H1 (cell line): ENCODE measurements at regions not wholly inside any gene's neighbourhood (a gene's known extent, or its start where the extent isn't known, plus 50 kb on each side); places are given as distances from the start of the nearest gene placed in this dataset.

ENCODE experiments used
- CTCF ChIA-PET: fragments of 300-600 bp; sonication (Branson Sonifier 250); formaldehyde crosslinking; loops from one replicate; lab custom pipeline; 2021; ENCODE audit not compliant: partially characterized antibody; lab: Charles Lee
- POLR2A ChIA-PET: fragments of 300-600 bp; sonication (Branson Sonifier 250); formaldehyde crosslinking; loops from one replicate; lab custom pipeline; 2021; ENCODE audit warnings: inconsistent platforms; ENCODE audit not compliant: partially characterized antibody; lab: Charles Lee
- DNase-seq, 2 experiments: peaks; one replicate each; pipeline versions ENCODE4 v3.0.0 to v3.0.0-alpha.2; 2010 to 2022; ENCODE audit warnings: low spot score in 2 of 2, low read depth in 1 of 2, mixed read lengths in 1 of 2
- FAIRE-seq: peaks from 2 replicates; lab custom pipeline; 2011; peaks lifted over from hg19 to GRCh38; lab: Jason Lieb, UNC
- H2AFZ ChIP-seq: 2 replicates; pipeline ENCODE4 v1.8.1; 2012; ENCODE audit warnings: low read length, inconsistent platforms
- H2AK5ac ChIP-seq: 2 replicates; pipeline ENCODE4 v1.6.1; 2013; ENCODE audit warnings: low read depth, low read length
- H2BK120ac ChIP-seq: replicated peaks from 2 replicates; pipeline ENCODE3; 2013; ENCODE audit warnings: low read depth, low read length, inconsistent platforms
- H2BK12ac ChIP-seq: 2 replicates; pipeline ENCODE4 v1.6.1; 2013; ENCODE audit warnings: low read depth, low read length
- H2BK15ac ChIP-seq: 2 replicates; pipeline ENCODE4 v1.6.1; 2013; ENCODE audit warnings: low read length
- H2BK20ac ChIP-seq: 2 replicates; pipeline ENCODE4 v1.6.1; 2013; ENCODE audit warnings: low read length
- H2BK5ac ChIP-seq: 2 replicates; pipeline ENCODE4 v1.6.1; 2013; ENCODE audit warnings: low read depth, low read length
- H3K14ac ChIP-seq: 2 replicates; pipeline ENCODE4 v1.6.1; 2013; ENCODE audit warnings: inconsistent platforms; ENCODE audit not compliant: insufficient read length
- H3K18ac ChIP-seq: 2 replicates; pipeline ENCODE4 v1.6.1; 2013; ENCODE audit warnings: low read length; ENCODE audit errors: extremely low read depth
- H3K23ac ChIP-seq: 2 replicates; pipeline ENCODE4 v1.6.1; 2013; ENCODE audit warnings: inconsistent platforms; ENCODE audit not compliant: insufficient read length
- H3K23me2 ChIP-seq: 2 replicates; pipeline ENCODE4 v1.6.1; 2013; ENCODE audit warnings: low read depth, low read length
- H3K27ac ChIP-seq: 2 replicates; pipeline ENCODE4 v1.6.1; 2011; ENCODE audit warnings: low read depth, low read length, inconsistent platforms
- H3K27me3 ChIP-seq, 4 experiments: replicated peaks in 1 of 4; 1 replicate in 1 of 4; 2 replicates in 3 of 4; pipeline versions ENCODE4 v1.6.1 to v1.8.1; 2011 to 2013; ENCODE audit warnings: low read length in 3 of 4, mild to moderate bottlenecking in 3 of 4, inconsistent platforms in 2 of 4, mixed read lengths in 2 of 4, moderate library complexity in 1 of 4; ENCODE audit not compliant: control insufficient read depth in 3 of 4, insufficient read depth in 3 of 4; ENCODE audit errors: extremely low read depth in 1 of 4
- H3K36me3 ChIP-seq, 4 experiments: 2 replicates each; pipeline versions ENCODE4 v1.6.1 to v1.8.1; 2011 to 2013; ENCODE audit warnings: mild to moderate bottlenecking in 4 of 4, low read length in 3 of 4, moderate library complexity in 2 of 4, control low read depth in 1 of 4, inconsistent platforms in 1 of 4; ENCODE audit not compliant: insufficient read depth in 4 of 4, control insufficient read depth in 2 of 4
- H3K4ac ChIP-seq: replicated peaks from 2 replicates; pipeline ENCODE3; 2013; ENCODE audit warnings: low read length, low read depth, mixed read lengths, inconsistent platforms; ENCODE audit not compliant: insufficient read length
- H3K4me1 ChIP-seq, 4 experiments: replicated peaks in 1 of 4; 1 replicate in 1 of 4; 2 replicates in 3 of 4; pipeline versions ENCODE4 v1.6.1 to v1.8.1; 2011 to 2013; ENCODE audit warnings: low read length in 3 of 4, inconsistent platforms in 2 of 4, mixed read lengths in 1 of 4; ENCODE audit not compliant: insufficient read depth in 4 of 4, control insufficient read depth in 3 of 4
- H3K4me2 ChIP-seq, 2 experiments: 2 replicates each; pipeline versions ENCODE4 v1.6.1 to v1.8.1; 2011 to 2013; ENCODE audit warnings: low read depth in 2 of 2, low read length in 2 of 2, control low read depth in 1 of 2, inconsistent platforms in 1 of 2, mild to moderate bottlenecking in 1 of 2; ENCODE audit not compliant: insufficient read depth in 1 of 2
- H3K4me3 ChIP-seq, 4 experiments: fragments of 200-600, 300-600 bp in 1 of 4; sonication (generic), shearing (Covaris generic), sonication (Bioruptor Twin) in 1 of 4; 2 replicates each; pipeline versions ENCODE4 v1.5.1 to v1.8.1; 2011 to 2016; ENCODE audit warnings: low read length in 4 of 4, low read depth in 3 of 4, control low read depth in 2 of 4, inconsistent platforms in 2 of 4, mild to moderate bottlenecking in 2 of 4, mixed read lengths in 1 of 4, moderate library complexity in 1 of 4; ENCODE audit not compliant: insufficient read depth in 2 of 4; ENCODE audit errors: extremely low read depth in 1 of 4
- H3K56ac ChIP-seq: replicated peaks from 2 replicates; pipeline ENCODE3; 2013; ENCODE audit warnings: low read depth, mild to moderate bottlenecking, mixed read lengths, low read length, inconsistent platforms; ENCODE audit not compliant: insufficient read length
- H3K79me1 ChIP-seq: 2 replicates; pipeline ENCODE4 v1.6.1; 2013; ENCODE audit warnings: low read depth, low read length, control low read depth
- H3K79me2 ChIP-seq, 2 experiments: 2 replicates each; pipeline versions ENCODE4 v1.6.1 to v1.8.1; 2012 to 2013; ENCODE audit warnings: low read length in 2 of 2, mild to moderate bottlenecking in 2 of 2, inconsistent platforms in 1 of 2; ENCODE audit not compliant: insufficient read depth in 2 of 2, control insufficient read depth in 1 of 2
- H3K9ac ChIP-seq, 4 experiments: replicated peaks in 1 of 4; 1 replicate in 1 of 4; 2 replicates in 3 of 4; pipeline versions ENCODE4 v1.6.1 to v1.8.1; 2011 to 2013; ENCODE audit warnings: low read depth in 3 of 4, low read length in 3 of 4, control low read depth in 2 of 4, mild to moderate bottlenecking in 2 of 4, moderate library complexity in 2 of 4, inconsistent platforms in 1 of 4; ENCODE audit errors: extremely low read depth in 1 of 4
- H3K9me3 ChIP-seq, 2 experiments: 2 replicates each; pipeline versions ENCODE4 v1.6.1 to v1.8.1; 2012 to 2013; ENCODE audit warnings: mild to moderate bottlenecking in 2 of 2, moderate library complexity in 2 of 2, control low read depth in 1 of 2, inconsistent platforms in 1 of 2, low read depth in 1 of 2, low read length in 1 of 2, mixed read lengths in 1 of 2; ENCODE audit not compliant: insufficient read depth in 2 of 2
- H4K20me1 ChIP-seq, 2 experiments: replicated peaks in 1 of 2; 2 replicates each; pipeline versions ENCODE3 to v1.8.1; 2011 to 2013; ENCODE audit warnings: inconsistent platforms in 2 of 2, low read length in 2 of 2, mild to moderate bottlenecking in 1 of 2; ENCODE audit not compliant: insufficient read depth in 2 of 2, control insufficient read depth in 1 of 2
- H4K5ac ChIP-seq: 2 replicates; pipeline ENCODE4 v1.6.1; 2013; ENCODE audit warnings: low read length, low read depth, mixed read lengths, inconsistent platforms; ENCODE audit not compliant: insufficient read length
- H4K8ac ChIP-seq: 2 replicates; pipeline ENCODE4 v1.8.0; 2013; ENCODE audit warnings: mild to moderate bottlenecking, moderate library complexity, low read length, inconsistent platforms; ENCODE audit not compliant: insufficient read depth; ENCODE audit errors: extremely low read depth
- H4K91ac ChIP-seq: replicated peaks from 2 replicates; pipeline ENCODE3; 2013; ENCODE audit warnings: low read length, mixed read lengths, inconsistent platforms; ENCODE audit not compliant: insufficient read length
- RAD21 ChIP-seq, 2 experiments: IDR thresholded peaks in 1 of 2; conservative IDR thresholded peaks in 1 of 2; 2 replicates each; pipeline ENCODE4 v1.6.1; 2011; ENCODE audit warnings: low read depth in 2 of 2, low read length in 2 of 2, improper control_type of control experiment in 1 of 2, inconsistent platforms in 1 of 2, mild to moderate bottlenecking in 1 of 2, moderate library complexity in 1 of 2
- ZNF274 ChIP-seq: IDR thresholded peaks from 2 replicates; pipeline ENCODE4 v1.7.0; 2012; ENCODE audit warnings: low read length, borderline replicate concordance; ENCODE audit errors: extremely low read depth
- WGBS, 2 experiments: shearing (Covaris generic) in 1 of 2; methylation state at CpG; one replicate each; pipeline versions ENCODE4 v1.1.6 to v1.1.7; 2013 to 2015; ENCODE audit warnings: low lambda C conversion rate in 2 of 2, mixed read lengths in 2 of 2, inconsistent platforms in 1 of 2, low coverage in 1 of 2, missing lambda C conversion rate in 1 of 2; ENCODE audit not compliant: insufficient replicate concordance in 2 of 2, insufficient coverage in 1 of 2, insufficient read length in 1 of 2; ENCODE audit errors: extremely low coverage in 1 of 2, missing lambda C conversion rate in 1 of 2; 5-methylcytosine and 5-hydroxymethylcytosine counted together

DNA sequence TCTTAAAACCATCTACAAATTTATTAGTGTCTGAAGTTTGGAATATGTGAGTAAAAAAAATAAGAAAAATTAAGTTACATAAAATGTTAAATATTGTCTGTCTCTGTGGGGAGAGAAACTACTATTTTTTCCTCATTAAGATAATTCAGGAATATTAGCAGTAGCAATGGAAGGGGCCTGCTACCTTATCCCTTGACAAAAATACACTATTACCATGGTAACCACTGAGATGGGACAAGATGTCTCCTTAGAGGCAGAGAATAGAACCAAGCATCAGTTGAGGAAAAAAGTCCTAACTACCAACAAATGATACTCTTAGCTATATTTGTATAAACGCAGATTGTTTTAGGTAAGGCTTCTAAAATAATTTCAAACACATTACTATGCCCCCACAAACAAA lies 150.7 kb upstream of the LSM8 start:
- ChIA-PET POLR2A (no interaction called here), CTCF (interaction anchor here (1.1 to 1.4 kb wide), 2 partner anchors 45 to 119 kb away, joined by 3 read pairs; no protein-coding TSS in a partner anchor)
- WGBS, 2 experiments = 96% methylated on average over 1 of the region's 1 CpG; no CpG with 5 or more reads in 1 of the 2 experiments
- H4K5ac ChIP-seq = no peak overlapping the region
- H3K18ac ChIP-seq = no peak overlapping the region
- no peaks in the 10 kb centered on the region for H4K20me1 ChIP-seq
- FAIRE-seq = no peak
- H2BK5ac ChIP-seq = no peak overlapping the region
- H3K9ac ChIP-seq = no peak overlapping the region
- no peaks in the 10 kb centered on the region for H3K79me2 ChIP-seq
- no peaks in the 10 kb centered on the region for H3K27me3 ChIP-seq
- no peak overlapping the region for H3K14ac ChIP-seq
- no peaks in the 10 kb centered on the region for H3K9me3 ChIP-seq
- no peak overlapping the region for H3K4ac ChIP-seq
- H2BK120ac ChIP-seq = no peak overlapping the region
- H2AFZ ChIP-seq = no peak overlapping the region
- no peak overlapping the region for H3K56ac ChIP-seq
- no peak overlapping the region for H4K91ac ChIP-seq
- H2BK15ac ChIP-seq = no peak overlapping the region
- H3K4me2 ChIP-seq = no peak overlapping the region
- H2BK12ac ChIP-seq = no peak overlapping the region
- no peak overlapping the region for H2AK5ac ChIP-seq
- no peak for TF ChIP-seq RAD21 (IDR thresholded peaks at IDR 0.05 in 1 of 2, conservative IDR thresholded peaks at IDR 0.05 in 1 of 2; ENCODE audit: low read depth in 2 of 2, low read length in 2 of 2)
- no peak for TF ChIP-seq ZNF274
- H3K79me1 ChIP-seq = no peaks in the 10 kb centered on the region
- H3K4me1 ChIP-seq = no peaks in the 10 kb centered on the region
- H3K27ac ChIP-seq = no peak overlapping the region
- H2BK20ac ChIP-seq = no peak overlapping the region
- no peak overlapping the region for H3K23ac ChIP-seq
- DNase-seq = no peak
- no peak overlapping the region for H4K8ac ChIP-seq
- H3K23me2 ChIP-seq = no peaks in the 10 kb centered on the region
- no peaks in the 10 kb centered on the region for H3K36me3 ChIP-seq
- no peak overlapping the region for H3K4me3 ChIP-seq
